IMR-90 (cell line): ENCODE measurements at regions not wholly inside any gene's neighbourhood (a gene's known extent, or its start where the extent isn't known, plus 50 kb on each side); places are given as distances from the start of the nearest gene placed in this dataset.

Source experiments
- BHLHE40 ChIP-seq: fragments of 150-350 bp; IDR thresholded peaks from 2 replicates; pipeline ENCODE4 v1.6.1; 2016; ENCODE audit warnings: mild to moderate bottlenecking, low read depth, low read length
- CTCF ChIP-seq: conservative IDR thresholded peaks from 2 replicates; pipeline ENCODE4 v1.5.1; 2012; ENCODE audit warnings: mild to moderate bottlenecking, low read depth, low read length, improper control_type of control experiment
- FOS ChIP-seq: fragments of 150-350 bp; IDR thresholded peaks from 2 replicates; pipeline ENCODE4 v1.6.1; 2016; ENCODE audit warnings: low read depth, low read length
- POLR2A ChIP-seq: IDR thresholded peaks from 2 replicates; pipeline ENCODE4 v1.6.1; 2012; ENCODE audit warnings: mild to moderate bottlenecking, low read depth, low read length
- RAD21 ChIP-seq: IDR thresholded peaks from 2 replicates; pipeline ENCODE4 v1.6.1; 2012; ENCODE audit warnings: low read length, improper control_type of control experiment
- RFX5 ChIP-seq: IDR thresholded peaks from 2 replicates; pipeline ENCODE4 v1.8.0; 2012; ENCODE audit warnings: low read depth, mild to moderate bottlenecking, low read length, moderate library complexity
- SMC3 ChIP-seq: fragments of 150-350 bp; IDR thresholded peaks from 2 replicates; pipeline ENCODE4 v1.6.1; 2016; ENCODE audit warnings: low read depth, mild to moderate bottlenecking, antibody characterized with exemption, low read length, moderate library complexity

- TF ChIP-seq POLR2A (no peak), CTCF (no peak), RAD21 (no peak), SMC3 (no peak), FOS (no peak), RFX5 (no peak), BHLHE40 (no peak)
Measured at GRCh38 chr10:57222129-57222528, 861.1 kb upstream of the ZWINT start.
